HG02678 (cell line): ENCODE measurements at regions not wholly inside any gene's neighbourhood (a gene's known extent, or its start where the extent isn't known, plus 50 kb on each side); places are given as distances from the start of the nearest gene placed in this dataset.
"Not testable (repeated sequence)": the region's sequence is repeated elsewhere in the genome, so short reads cannot be mapped to it uniquely, and the experiment has no call there.

ENCODE experiments used
- ATAC-seq: cut with Tn5 transposase; IDR thresholded peaks from one replicate; pipeline ENCODE4 v1.9.1; 2021; ENCODE audit warnings: mild to moderate bottlenecking, moderate library complexity; ENCODE audit not compliant: unreplicated experiment

- ATAC-seq, result no peak
Observed at GRCh38 chr5:67774786-67775185, 440.8 kb upstream of the PIK3R1 start.

GRCh38 chr5:67774267-67774552 is 441.3 kb upstream of the PIK3R1 start:
- no peak for ATAC-seq

GRCh38 chr5:67773411-67774266 is 441.9 kb upstream of the PIK3R1 start:
- ATAC-seq, result no peak

- no peak for ATAC-seq
Observed at GRCh38 chr5:67771791-67772190, 443.8 kb upstream of the PIK3R1 start.

GRCh38 chr5:67771221-67771620 is 444.3 kb upstream of the PIK3R1 start:
- ATAC-seq, result no peak

GRCh38 chr5:67770431-67771025 is 445.0 kb upstream of the PIK3R1 start:
- no peak for ATAC-seq

GRCh38 chr5:67765697-67766096 is 449.9 kb upstream of the PIK3R1 start:
- ATAC-seq, result no peak

GRCh38 chr5:67757771-67758170 is 457.8 kb upstream of the PIK3R1 start:
- not testable (repeated sequence) for ATAC-seq

- ATAC-seq, result no peak
Observed at GRCh38 chr5:67752357-67752708, 463.2 kb upstream of the PIK3R1 start.

GRCh38 chr5:67748165-67748690 is 467.3 kb upstream of the PIK3R1 start:
- ATAC-seq, result no peak

- ATAC-seq, result no peak
Observed at GRCh38 chr5:67747096-67747495, 468.5 kb upstream of the PIK3R1 start.

- not testable (repeated sequence) for ATAC-seq
Observed at GRCh38 chr5:67746608-67747007, 468.9 kb upstream of the PIK3R1 start.

GRCh38 chr5:67746103-67746502 is 469.5 kb upstream of the PIK3R1 start:
- ATAC-seq, result no peak

GRCh38 chr5:67732921-67733320 is 482.6 kb upstream of the PIK3R1 start:
- ATAC-seq, result no peak

- ATAC-seq, result no peak
Observed at GRCh38 chr5:67732471-67732870, 483.1 kb upstream of the PIK3R1 start.

GRCh38 chr5:67731886-67732285 is 483.7 kb upstream of the PIK3R1 start:
- no peak for ATAC-seq

- no peak for ATAC-seq
Observed at GRCh38 chr5:67730917-67731474, 484.6 kb upstream of the PIK3R1 start.

GRCh38 chr5:67728326-67728890 is 487.1 kb upstream of the PIK3R1 start:
- no peak for ATAC-seq

GRCh38 chr5:67725604-67726003 is 490.0 kb upstream of the PIK3R1 start:
- ATAC-seq, result no peak

GRCh38 chr5:67724412-67725135 is 491.0 kb upstream of the PIK3R1 start:
- ATAC-seq, result no peak

GRCh38 chr5:67723873-67724272 is 491.7 kb upstream of the PIK3R1 start:
- ATAC-seq, result no peak
